ENCODE measurements at regions not wholly inside any gene's neighbourhood (a gene's known extent, or its start where the extent isn't known, plus 50 kb on each side); places are given as distances from the start of the nearest gene placed in this dataset.

DNA sequence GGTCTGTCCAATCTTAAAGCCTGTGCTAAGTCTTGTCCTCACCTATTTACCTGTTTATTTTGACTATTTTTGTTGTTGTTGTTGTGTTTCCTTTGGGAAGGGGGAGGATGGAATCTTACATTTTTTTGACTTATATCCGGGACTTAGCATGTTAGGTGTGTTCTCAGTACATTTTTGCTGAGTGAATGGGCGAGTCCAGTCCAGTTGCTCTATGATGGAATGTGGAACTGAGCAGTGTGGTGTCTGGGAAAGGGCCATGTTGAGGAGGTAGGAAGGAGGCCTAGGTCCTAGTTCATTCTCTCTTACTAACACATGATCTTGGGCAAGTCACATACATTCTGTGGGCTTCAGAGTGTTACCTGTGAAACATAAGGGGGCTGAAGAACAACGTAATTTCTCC lies 80.9 kb upstream of the SLC38A2 start:
- DNase-seq (ENCODE audit: low read depth in 2 of 2, low spot score in 1 of 2) = no peak

GRCh38 chr12:46452776-46453175 lies 80.2 kb upstream of the SLC38A2 start:
- no peak for DNase-seq (ENCODE audit: low read depth in 2 of 2, low spot score in 1 of 2)

DNA sequence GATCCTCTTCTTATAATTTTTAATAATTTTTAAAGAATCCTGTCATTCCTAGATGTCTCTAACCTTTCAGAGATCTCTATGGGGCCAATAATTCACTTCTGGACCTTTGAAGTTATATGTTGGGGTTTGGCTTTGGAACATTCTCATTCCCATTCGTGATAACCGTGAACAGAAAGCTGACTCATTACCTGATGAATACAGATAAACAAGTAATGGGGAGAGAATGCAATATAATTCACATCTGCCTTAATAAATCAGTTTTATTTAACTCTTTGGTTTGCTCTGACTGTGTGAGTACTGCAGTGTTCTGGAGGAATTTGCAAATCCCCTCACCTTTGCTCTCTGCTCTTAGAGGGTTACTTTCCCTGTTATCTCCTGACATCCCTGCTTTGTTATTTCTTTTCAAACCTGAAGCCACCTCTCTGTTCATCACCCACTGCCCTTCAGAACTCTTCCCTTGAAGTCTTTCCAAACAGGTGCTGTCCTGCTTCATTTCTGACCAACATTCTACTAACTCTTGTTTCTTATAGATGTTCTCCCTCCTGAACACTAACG lies 79.6 kb upstream of the SLC38A2 start:
- no peak for DNase-seq (ENCODE audit: low read depth in 2 of 2, low spot score in 1 of 2)

GRCh38 chr12:46451276-46452021 lies 78.9 kb upstream of the SLC38A2 start:
- DNase-seq (ENCODE audit: low read depth in 2 of 2, low spot score in 1 of 2) = no peak

- DNase-seq (ENCODE audit: low read depth in 2 of 2, low spot score in 1 of 2) = no peak
These were observed 77.7 kb upstream of the SLC38A2 start for GRCh38 chr12:46450279-46450748.

GRCh38 chr12:46449856-46450255 lies 77.3 kb upstream of the SLC38A2 start:
- DNase-seq (ENCODE audit: low read depth in 2 of 2, low spot score in 1 of 2) = no peak

- DNase-seq (ENCODE audit: low read depth in 2 of 2, low spot score in 1 of 2) = no peak
These were observed 76.7 kb upstream of the SLC38A2 start for GRCh38 chr12:46449316-46449715.

DNA sequence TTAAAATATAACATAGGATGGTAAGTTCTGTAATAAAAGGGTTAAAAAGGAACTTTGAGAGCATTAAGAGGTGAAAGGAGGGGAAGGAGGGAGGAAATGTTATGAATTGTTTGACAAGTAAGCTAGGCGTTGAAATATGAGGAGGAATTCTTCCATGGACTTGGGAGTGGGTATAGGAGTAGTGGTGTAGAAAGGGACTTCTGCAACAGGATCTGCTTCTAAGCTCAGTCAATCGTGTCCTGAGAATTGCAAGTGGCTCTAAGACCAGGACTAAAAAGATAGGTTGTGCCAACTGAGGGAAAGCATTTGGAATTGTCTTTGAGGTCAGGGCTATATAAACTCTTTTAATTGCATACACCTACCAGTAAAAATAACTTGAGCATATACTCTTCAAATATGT lies 74.1 kb upstream of the SLC38A2 start:
- no peak for DNase-seq (ENCODE audit: low read depth in 2 of 2, low spot score in 1 of 2)

- no peak for DNase-seq (ENCODE audit: low read depth in 2 of 2, low spot score in 1 of 2)
These were observed 73.1 kb upstream of the SLC38A2 start for GRCh38 chr12:46445551-46446235.

- no peak for DNase-seq (ENCODE audit: low read depth in 2 of 2, low spot score in 1 of 2)
These were observed 72.5 kb upstream of the SLC38A2 start for GRCh38 chr12:46445093-46445492.

DNA sequence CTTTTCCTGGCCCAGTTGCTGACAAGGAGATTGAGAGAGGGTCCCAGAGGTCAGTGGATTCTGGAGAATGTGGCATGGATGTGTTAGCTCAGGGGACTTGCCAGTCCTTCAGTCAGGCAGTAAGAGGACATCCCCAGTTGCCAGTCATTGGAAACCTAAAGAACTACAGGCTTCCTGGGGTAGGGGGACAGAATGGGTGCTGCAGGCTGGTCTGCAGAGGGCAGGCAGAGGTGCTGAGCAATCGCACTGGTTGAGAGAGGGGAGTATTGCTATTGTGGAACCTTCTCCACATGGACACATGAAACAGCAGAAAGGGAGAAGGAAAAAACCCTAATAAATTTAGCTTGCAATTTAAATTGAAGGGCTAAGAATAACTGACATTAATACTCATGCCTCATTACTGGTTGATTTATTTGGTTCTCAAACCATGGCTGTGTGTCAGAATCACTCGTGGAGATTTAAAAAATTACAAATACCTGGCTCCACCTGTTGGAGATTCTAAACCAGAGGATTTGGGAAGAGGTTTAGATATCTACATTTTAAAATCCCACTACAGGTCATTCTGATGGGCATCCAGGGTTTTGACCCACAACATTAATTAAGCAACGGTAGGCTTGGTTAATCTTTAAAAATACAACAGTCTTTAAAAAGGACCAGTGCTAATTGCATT lies 71.2 kb upstream of the SLC38A2 start:
- DNase-seq (ENCODE audit: low read depth in 2 of 2, low spot score in 1 of 2) = no peak

DNA sequence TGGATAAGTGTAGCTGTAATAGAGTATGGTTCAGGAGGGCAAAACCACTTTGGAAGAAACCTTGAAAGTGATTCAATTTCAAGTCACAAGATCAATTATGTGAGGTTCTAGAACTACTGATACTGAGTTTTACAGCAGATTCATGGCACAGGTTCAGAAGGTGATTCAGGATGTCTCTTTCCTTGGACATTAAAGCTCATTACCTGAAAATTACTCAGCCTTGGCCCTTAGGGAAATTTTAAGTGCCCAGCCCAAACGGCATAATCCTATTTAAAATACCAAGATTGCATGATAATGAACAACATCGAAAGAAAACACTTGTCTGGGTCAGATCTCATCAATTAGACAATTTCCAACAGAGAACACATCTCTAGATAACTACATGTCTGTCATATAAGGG lies 70.2 kb upstream of the SLC38A2 start:
- DNase-seq (ENCODE audit: low read depth in 2 of 2, low spot score in 1 of 2) = no peak

DNA sequence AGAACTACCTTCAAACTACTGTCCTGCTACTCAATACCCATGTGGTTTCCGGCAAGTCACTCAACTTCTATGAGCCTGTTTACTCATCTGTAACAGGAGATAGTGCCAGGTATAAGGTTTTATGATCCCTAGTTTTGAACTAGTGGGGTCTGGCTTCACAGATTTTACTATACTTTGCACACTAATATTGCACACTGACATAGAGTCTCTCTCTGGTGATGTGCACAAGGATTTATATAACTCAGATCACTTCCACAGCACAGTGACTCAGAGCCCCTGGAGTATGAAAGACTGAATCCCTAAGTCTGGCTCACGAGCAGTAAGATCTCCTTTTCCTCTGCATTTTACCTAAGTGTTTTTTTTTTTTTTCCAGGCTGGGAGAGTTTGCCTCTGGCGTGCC lies 69.7 kb upstream of the SLC38A2 start:
- DNase-seq (ENCODE audit: low read depth in 2 of 2, low spot score in 1 of 2) = no peak

DNA sequence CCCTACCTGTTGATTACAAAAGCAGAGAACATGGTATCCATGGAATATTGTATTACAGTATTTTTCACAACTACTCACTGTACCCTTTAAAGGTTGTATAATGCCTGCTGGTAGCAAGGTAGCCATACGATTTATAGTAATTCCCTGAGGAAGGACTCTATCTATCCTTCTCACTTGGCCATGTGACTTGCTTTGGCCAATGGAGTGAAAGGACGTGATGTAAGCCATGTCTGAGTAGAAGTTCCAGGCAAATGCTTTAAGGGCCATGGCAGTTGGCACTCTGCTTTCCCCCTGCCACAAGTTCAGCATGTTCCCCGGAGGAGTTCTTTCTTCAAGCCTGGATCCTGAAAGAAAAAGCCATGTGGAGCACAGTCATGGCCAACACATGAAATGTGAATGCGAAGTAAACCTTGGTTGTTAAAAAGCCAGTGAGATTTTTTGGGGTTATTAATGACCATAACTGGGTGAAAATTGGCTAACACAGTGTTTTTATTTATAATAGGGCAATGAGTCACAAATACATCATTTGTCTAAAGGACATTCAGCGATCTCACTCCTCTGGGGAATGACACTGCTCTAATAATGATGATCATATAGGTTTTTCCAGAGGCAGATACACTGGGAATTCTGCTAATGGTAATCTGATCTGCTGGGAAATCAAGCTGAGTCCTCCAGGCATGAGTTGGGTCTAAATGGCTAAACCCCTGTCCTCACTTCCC lies 67.4 kb upstream of the SLC38A2 start:
- DNase-seq (ENCODE audit: low read depth in 2 of 2, low spot score in 1 of 2) = no peak

GRCh38 chr12:46438719-46439319 lies 66.2 kb upstream of the SLC38A2 start:
- DNase-seq (ENCODE audit: low read depth in 2 of 2, low spot score in 1 of 2) = no peak

- no peak for DNase-seq (ENCODE audit: low read depth in 2 of 2, low spot score in 1 of 2)
These were observed 65.7 kb upstream of the SLC38A2 start for GRCh38 chr12:46438256-46438655.

DNA sequence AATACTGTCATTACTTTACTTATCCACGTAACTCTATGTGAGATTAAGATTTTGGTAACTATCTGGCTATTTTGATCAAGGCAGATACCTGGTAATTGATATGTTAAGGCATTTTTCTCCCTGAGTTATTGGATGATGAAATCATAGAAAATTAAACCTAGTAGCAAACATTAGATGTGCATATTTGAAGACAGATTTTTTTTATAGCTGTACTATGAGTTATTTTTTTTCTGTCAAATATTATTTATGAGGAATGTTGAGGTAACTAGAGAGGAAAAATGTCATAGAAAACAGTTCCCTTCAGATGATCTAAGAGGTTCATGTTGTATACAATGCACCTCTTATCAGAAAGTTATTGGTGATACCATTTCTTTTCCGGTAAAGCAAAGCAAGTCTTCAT lies 64.9 kb upstream of the SLC38A2 start:
- DNase-seq (ENCODE audit: low read depth in 2 of 2, low spot score in 1 of 2) = no peak

DNA sequence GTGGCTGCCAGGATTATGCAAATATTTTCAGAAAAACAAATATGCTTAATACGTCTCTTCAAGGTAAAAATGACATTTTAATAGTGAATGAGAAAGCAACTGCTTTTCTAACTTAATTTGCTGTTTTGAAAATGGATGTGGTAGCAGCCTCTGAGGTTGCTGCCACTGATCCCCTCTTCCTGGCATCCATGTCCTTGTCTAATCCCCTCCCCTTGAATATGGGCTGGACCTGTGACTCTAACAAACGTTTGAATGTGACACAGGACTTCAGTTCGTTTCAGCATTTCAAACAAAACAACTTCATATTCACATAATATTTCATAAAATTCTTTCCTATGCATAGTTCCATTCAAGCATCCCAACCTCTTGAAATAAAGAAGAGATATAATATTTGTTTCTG lies 64.2 kb upstream of the SLC38A2 start:
- DNase-seq (ENCODE audit: low read depth in 2 of 2, low spot score in 1 of 2) = no peak

GRCh38 chr12:46435625-46436024 lies 63.1 kb upstream of the SLC38A2 start:
- DNase-seq (ENCODE audit: low read depth in 2 of 2, low spot score in 1 of 2) = no peak

- no peak for DNase-seq (ENCODE audit: low read depth in 2 of 2, low spot score in 1 of 2)
These were observed 62.5 kb upstream of the SLC38A2 start for GRCh38 chr12:46435029-46435428.

DNA sequence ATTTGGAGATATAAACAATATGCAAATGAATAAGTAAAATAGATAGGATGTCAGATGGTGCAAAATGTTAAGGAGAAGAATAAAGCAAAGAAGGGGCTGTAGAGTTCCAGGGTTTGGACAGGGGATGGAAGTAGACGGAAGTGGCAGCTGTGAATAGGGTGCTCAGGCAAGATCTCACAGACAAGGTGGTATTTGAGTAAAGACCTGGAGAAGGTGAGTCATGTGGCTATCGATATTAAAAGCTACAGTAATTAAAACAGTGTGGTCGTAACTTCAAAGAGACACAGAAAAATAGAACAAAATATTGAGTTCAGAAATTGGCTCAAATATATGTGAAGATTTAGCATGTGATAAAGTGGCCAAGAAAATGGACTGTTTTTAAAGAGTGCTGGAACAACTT lies 61.3 kb upstream of the SLC38A2 start:
- no peak for DNase-seq (ENCODE audit: low read depth in 2 of 2, low spot score in 1 of 2)

Measured in stimulated activated CD8-positive, alpha-beta memory T cell treated with anti-CD3 and anti-CD28 coated beads, Interleukin-4, amount 100 ng/mL, for 4 hours (primary cell).